Retinal pigment epithelial cell (primary cell): ENCODE measurements at regions not wholly inside any gene's neighbourhood (a gene's known extent, or its start where the extent isn't known, plus 50 kb on each side); places are given as distances from the start of the nearest gene placed in this dataset.

Experiments
- DNase-seq: peaks from one replicate; pipeline ENCODE4 v3.0.0-alpha.2; 2010; ENCODE audit warnings: low read depth
- H3K4me3 ChIP-seq: 2 replicates; pipeline ENCODE4 v1.5.1; 2011; ENCODE audit warnings: mild to moderate bottlenecking, low read length, control low read depth, moderate library complexity
- TF ChIP-seq, protein P1 (sequence below): conservative IDR thresholded peaks from 2 replicates; pipeline ENCODE4 v1.5.1; 2011; ENCODE audit warnings: low read depth, low read length, control low read depth, inconsistent platforms

GRCh38 chr18:22699629-22700028 lies 233.5 kb upstream of the RBBP8 start:
- TF ChIP-seq, protein P1, sequence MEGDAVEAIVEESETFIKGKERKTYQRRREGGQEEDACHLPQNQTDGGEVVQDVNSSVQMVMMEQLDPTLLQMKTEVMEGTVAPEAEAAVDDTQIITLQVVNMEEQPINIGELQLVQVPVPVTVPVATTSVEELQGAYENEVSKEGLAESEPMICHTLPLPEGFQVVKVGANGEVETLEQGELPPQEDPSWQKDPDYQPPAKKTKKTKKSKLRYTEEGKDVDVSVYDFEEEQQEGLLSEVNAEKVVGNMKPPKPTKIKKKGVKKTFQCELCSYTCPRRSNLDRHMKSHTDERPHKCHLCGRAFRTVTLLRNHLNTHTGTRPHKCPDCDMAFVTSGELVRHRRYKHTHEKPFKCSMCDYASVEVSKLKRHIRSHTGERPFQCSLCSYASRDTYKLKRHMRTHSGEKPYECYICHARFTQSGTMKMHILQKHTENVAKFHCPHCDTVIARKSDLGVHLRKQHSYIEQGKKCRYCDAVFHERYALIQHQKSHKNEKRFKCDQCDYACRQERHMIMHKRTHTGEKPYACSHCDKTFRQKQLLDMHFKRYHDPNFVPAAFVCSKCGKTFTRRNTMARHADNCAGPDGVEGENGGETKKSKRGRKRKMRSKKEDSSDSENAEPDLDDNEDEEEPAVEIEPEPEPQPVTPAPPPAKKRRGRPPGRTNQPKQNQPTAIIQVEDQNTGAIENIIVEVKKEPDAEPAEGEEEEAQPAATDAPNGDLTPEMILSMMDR = no peak
- H3K4me3 ChIP-seq = no peak overlapping the region

GRCh38 chr18:22700920-22701319 lies 232.2 kb upstream of the RBBP8 start:
- TF ChIP-seq, protein P1 = no peak
- DNase-seq = no peak
- H3K4me3 ChIP-seq = no peak overlapping the region

More at GRCh38 chr18:22699629-22700028, 233.5 kb upstream of the RBBP8 start:
- no peak for DNase-seq

- TF ChIP-seq, protein P1 = no peak
- DNase-seq = no peak
- H3K4me3 ChIP-seq = no peak overlapping the region
Observed at GRCh38 chr18:22701326-22701725, 231.8 kb upstream of the RBBP8 start.

- no peak for DNase-seq
- TF ChIP-seq, protein P1 = no peak
- H3K4me3 ChIP-seq = no peak overlapping the region
Observed at GRCh38 chr18:22701795-22702194, 231.3 kb upstream of the RBBP8 start.

GRCh38 chr18:22702806-22703205 lies 230.3 kb upstream of the RBBP8 start:
- H3K4me3 ChIP-seq = no peak overlapping the region
- no peak for DNase-seq
- TF ChIP-seq, protein P1 = no peak

GRCh38 chr18:22703883-22704585 lies 229.1 kb upstream of the RBBP8 start:
- TF ChIP-seq, protein P1 = peak; percentile 83
- DNase-seq = no peak
- no peak overlapping the region for H3K4me3 ChIP-seq

DNA sequence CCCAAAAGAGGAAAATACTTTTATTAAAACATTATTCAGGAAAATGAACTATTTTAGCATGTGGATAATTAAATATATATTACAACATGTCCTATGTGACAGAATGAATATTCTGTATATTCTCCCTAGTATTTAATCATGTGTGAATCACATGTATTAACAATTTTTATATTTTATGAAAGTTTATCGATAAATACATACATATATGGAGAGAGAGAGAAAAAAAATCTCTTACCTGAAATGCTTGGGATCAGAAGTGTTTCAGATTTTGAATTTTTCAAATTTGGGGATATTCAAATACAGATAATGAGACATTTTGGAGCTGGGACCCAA lies 228.6 kb upstream of the RBBP8 start:
- TF ChIP-seq, protein P1 = no peak
- H3K4me3 ChIP-seq = no peak overlapping the region
- no peak for DNase-seq
